Neutrophil (primary cell): ENCODE measurements at regions not wholly inside any gene's neighbourhood (a gene's known extent, or its start where the extent isn't known, plus 50 kb on each side); places are given as distances from the start of the nearest gene placed in this dataset.

Experiments
- H3K27ac ChIP-seq: fragments of 200-600 bp; sonication (generic); 2 replicates; pipeline ENCODE4 v1.5.1; 2016; ENCODE audit warnings: mild to moderate bottlenecking, moderate library complexity
- H3K27me3 ChIP-seq: fragments of 200-600 bp; sonication (generic); 2 replicates; pipeline ENCODE4 v1.6.0; 2016; ENCODE audit warnings: mild to moderate bottlenecking
- H3K36me3 ChIP-seq: fragments of 200-600 bp; sonication (generic); 2 replicates; pipeline ENCODE4 v1.5.1; 2017
- H3K4me1 ChIP-seq, 2 experiments: fragments of 200-600 bp in 1 of 2; sonication (generic) in 1 of 2; 1 replicate in 1 of 2; 2 replicates in 1 of 2; pipeline versions ENCODE4 v1.5.1 to v1.6.1; 2013 to 2016; ENCODE audit warnings: low read depth in 1 of 2, low read length in 1 of 2, mild to moderate bottlenecking in 1 of 2, moderate library complexity in 1 of 2; ENCODE audit not compliant: control insufficient read depth in 1 of 2, insufficient read depth in 1 of 2
- H3K4me3 ChIP-seq, 2 experiments: fragments of 200-600 bp in 1 of 2; sonication (generic) in 1 of 2; 1 replicate in 1 of 2; 2 replicates in 1 of 2; pipeline ENCODE4 v1.5.1; 2013 to 2016; ENCODE audit warnings: low read depth in 1 of 2, low read length in 1 of 2, mild to moderate bottlenecking in 1 of 2, moderate library complexity in 1 of 2
- H3K9me3 ChIP-seq: fragments of 200-600 bp; sonication (generic); 2 replicates; pipeline ENCODE4 v1.5.1; 2016
- TF ChIP-seq, protein P1 (sequence below): fragments of 200-600 bp; sonication (generic); IDR thresholded peaks from 2 replicates; pipeline ENCODE4 v1.5.1; 2016; ENCODE audit warnings: antibody characterized with exemption

DNA sequence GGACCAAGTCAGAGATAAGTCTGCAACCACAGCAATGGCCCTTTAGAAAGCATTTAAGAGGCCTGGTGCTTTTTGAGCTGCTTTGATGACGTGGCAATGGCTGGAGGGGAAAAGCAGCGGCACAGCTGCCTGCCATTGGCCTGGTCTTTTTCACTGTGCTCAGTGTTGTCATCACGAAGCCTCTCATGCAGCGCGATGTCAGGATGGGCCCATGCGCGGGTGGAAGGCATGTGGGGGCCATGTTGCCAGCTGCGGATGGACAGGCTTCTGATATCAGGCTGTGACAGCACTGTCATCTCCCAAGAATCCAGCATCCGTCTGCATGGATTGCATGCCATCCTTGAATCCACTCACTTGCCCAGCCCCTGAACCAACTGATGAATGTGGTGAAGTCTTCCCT lies 204.5 kb downstream of the ACKR3 start:
- H3K36me3 ChIP-seq: no peaks in the 10 kb centered on the region
- H3K27ac ChIP-seq: no peak overlapping the region
- no peak overlapping the region for H3K4me3 ChIP-seq
- no peaks in the 10 kb centered on the region for H3K9me3 ChIP-seq
- H3K27me3 ChIP-seq: peaks cover 37% of the 10 kb centered on the region
- TF ChIP-seq, protein P1, sequence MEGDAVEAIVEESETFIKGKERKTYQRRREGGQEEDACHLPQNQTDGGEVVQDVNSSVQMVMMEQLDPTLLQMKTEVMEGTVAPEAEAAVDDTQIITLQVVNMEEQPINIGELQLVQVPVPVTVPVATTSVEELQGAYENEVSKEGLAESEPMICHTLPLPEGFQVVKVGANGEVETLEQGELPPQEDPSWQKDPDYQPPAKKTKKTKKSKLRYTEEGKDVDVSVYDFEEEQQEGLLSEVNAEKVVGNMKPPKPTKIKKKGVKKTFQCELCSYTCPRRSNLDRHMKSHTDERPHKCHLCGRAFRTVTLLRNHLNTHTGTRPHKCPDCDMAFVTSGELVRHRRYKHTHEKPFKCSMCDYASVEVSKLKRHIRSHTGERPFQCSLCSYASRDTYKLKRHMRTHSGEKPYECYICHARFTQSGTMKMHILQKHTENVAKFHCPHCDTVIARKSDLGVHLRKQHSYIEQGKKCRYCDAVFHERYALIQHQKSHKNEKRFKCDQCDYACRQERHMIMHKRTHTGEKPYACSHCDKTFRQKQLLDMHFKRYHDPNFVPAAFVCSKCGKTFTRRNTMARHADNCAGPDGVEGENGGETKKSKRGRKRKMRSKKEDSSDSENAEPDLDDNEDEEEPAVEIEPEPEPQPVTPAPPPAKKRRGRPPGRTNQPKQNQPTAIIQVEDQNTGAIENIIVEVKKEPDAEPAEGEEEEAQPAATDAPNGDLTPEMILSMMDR: no peak
- no peaks in the 10 kb centered on the region for H3K4me1 ChIP-seq

DNA sequence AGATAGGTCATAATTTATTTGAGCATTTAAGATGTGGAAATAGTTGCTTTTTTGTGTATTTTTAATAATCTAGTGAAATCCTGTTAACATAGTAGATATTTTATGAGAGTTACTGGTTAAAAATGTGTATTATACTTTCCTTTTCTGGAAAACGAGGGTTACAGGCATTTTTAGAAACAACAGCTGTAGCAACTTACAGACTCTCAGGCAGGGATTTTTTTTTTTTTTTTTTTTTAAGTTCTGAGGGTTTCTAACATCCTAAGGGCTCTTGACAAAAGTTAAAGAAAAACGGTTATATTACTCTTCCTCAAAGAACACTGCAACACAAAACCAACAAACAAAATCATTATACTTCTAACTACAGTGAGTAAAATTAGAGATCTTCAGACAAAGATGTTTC lies 205.9 kb downstream of the ACKR3 start:
- no peak overlapping the region for H3K4me3 ChIP-seq
- H3K27ac ChIP-seq: no peak overlapping the region
- no peaks in the 10 kb centered on the region for H3K9me3 ChIP-seq
- H3K4me1 ChIP-seq: no peaks in the 10 kb centered on the region
- H3K36me3 ChIP-seq: no peaks in the 10 kb centered on the region
- TF ChIP-seq, protein P1: no peak
- peaks cover 30% of the 10 kb centered on the region for H3K27me3 ChIP-seq

DNA sequence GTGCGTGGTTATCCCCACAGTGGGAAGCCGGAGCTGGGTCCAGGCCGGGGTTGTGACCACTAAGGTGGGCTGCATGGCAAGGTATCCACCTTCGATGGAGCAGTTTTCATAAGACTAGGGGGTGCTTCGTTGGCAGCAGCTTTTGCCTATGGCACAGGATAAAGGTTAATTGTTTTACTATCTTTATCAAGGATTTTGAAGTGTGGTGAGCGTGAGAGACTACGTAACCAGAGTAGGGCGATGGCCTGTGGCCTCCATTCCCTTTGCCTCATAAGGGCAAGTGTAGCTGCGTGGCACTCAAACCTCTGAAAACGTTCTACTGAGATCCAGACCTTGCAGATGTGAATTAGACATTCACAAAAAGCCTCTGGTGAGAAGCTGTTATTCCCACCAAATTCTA lies 206.6 kb downstream of the ACKR3 start:
- TF ChIP-seq, protein P1: no peak
- Histone ChIP-seq H3K4me1 (no peaks in the 10 kb centered on the region), H3K4me3 (no peak overlapping the region), H3K36me3 (no peaks in the 10 kb centered on the region), H3K9me3 (no peaks in the 10 kb centered on the region), H3K27ac (no peak overlapping the region), H3K27me3 (peaks cover 26% of the 10 kb centered on the region)

DNA sequence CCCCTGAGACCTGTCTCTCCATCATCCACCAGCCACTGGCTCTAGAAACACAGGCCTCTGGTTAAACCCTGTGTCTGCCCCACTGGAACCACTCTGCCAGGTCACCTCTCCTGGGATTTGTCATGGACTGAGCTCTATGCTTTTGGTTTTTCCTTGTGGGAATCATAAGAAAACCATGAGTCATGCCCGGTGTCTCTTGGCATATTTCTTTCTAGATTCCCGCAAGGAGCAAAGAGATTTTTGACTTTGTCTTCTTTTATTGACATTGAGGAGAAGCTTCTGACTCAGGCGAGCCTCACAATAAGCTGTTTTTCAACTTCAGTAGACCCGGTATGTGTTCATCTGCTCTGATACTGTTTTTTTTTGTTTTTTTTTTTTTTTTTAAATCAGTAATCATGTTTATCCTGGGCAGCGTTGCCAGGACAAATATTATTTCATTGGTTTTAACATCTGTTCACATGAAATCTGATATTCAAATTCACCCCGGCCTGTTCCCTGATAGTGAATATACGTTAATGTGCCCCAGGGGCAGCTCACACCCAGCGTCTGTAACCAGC lies 207.1 kb downstream of the ACKR3 start:
- peaks cover 26% of the 10 kb centered on the region for H3K27me3 ChIP-seq
- no peaks in the 10 kb centered on the region for H3K9me3 ChIP-seq
- no peaks in the 10 kb centered on the region for H3K4me1 ChIP-seq
- H3K27ac ChIP-seq: no peak overlapping the region
- no peak overlapping the region for H3K4me3 ChIP-seq
- TF ChIP-seq, protein P1: no peak
- no peaks in the 10 kb centered on the region for H3K36me3 ChIP-seq

DNA sequence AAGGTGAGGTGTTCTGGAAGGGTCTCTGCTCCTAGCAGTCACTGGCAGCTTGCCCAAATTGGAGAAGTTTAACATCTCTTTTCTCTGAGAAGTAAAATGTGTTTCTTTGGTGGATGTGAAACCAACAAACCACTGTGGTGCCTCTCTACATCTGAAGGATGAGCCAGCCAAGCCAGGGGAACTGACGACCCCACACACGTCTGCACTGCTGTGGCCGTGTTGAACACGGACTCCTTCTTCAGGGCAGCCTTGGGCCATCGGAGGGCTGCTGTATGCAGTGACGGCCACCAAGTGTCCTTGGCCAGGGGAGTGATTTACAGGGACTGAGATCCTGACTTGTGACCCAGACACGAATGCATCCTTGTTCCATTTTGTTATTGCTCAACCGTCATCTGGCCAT lies 207.8 kb downstream of the ACKR3 start:
- no peak overlapping the region for H3K4me3 ChIP-seq
- peaks cover 28% of the 10 kb centered on the region for H3K27me3 ChIP-seq
- H3K4me1 ChIP-seq: no peaks in the 10 kb centered on the region
- no peak overlapping the region for H3K27ac ChIP-seq
- H3K9me3 ChIP-seq: no peaks in the 10 kb centered on the region
- no peaks in the 10 kb centered on the region for H3K36me3 ChIP-seq
- TF ChIP-seq, protein P1: no peak
